NCI-H187 (cell line): ENCODE measurements at regions not wholly inside any gene's neighbourhood (a gene's known extent, or its start where the extent isn't known, plus 50 kb on each side); places are given as distances from the start of the nearest gene placed in this dataset.
A peak's percentile ranks its signal among the peaks of the same experiment; 100 is the strongest.
"Not testable (repeated sequence)": the region's sequence is repeated elsewhere in the genome, so short reads cannot be mapped to it uniquely, and the experiment has no call there.

Experiments used
- DNase-seq, 2 experiments: peaks; one replicate each; lab custom pipeline; 2025; lab: John Stamatoyannopoulos, UW

GRCh38 chr20:60170116-60170515 is 211.9 kb downstream of the CDH26 start:
- DNase-seq = no peak

DNA sequence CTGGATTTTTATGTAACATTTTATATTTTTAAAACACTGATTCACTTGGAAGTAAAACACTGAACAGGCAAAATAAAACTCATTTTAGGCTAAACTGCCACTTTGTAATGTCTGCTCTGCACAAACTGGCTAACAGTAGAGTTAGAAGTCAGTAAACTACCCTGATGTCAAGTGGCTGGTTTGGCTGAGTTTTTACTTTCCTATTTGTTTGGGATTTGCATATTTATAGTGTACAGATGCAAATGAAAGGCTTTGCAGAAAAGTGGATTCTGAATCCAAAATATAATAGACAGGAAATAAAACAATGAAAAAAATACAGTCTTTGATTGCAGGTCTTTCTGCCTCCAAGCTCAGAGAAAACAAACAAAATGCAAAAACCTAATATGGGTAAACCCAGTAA is 213.1 kb downstream of the CDH26 start:
- DNase-seq = no peak

- no peak for DNase-seq
Measured at GRCh38 chr20:60171738-60172137, 213.5 kb downstream of the CDH26 start.

- no peak for DNase-seq
Measured at GRCh38 chr20:60172346-60172984, 214.2 kb downstream of the CDH26 start.

DNA sequence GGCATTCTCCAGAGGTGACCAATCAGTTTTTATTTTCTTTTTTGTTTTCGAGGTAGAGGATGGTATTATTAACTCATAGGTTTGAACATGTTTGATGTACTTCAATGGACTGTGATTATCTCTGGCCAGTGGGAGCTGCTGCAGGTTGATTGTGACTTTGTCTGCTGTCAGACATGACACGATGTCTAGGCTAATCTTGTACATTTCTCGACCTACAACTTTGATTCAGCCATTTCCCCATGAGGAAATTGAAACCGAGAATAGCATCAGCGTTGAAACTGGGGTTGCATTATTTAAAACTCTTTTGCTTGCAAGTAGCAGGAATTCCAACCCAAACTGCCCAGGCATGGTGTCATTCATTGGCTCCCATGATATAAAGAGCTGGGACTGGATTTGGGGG is 218.9 kb downstream of the CDH26 start:
- DNase-seq = no peak

DNA sequence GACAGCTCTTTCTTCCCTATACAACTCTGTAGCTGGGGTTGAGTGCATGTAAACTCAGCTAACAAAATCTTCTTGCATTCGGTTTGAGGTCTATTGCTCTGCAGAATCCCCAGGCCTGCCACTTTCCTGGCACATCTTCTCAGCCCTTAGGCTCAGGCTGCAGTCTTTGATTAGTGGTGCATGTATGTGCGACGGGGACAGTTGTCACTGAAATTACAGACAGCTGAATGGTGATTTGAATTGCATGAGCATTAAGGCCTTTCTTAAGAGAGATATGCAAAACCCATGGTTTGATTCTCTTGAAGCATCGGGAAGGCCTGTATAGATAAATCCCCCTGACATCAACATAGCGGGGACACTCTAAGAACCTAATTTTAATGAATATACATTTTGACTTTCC is 222.8 kb downstream of the CDH26 start:
- DNase-seq = no peak

DNA sequence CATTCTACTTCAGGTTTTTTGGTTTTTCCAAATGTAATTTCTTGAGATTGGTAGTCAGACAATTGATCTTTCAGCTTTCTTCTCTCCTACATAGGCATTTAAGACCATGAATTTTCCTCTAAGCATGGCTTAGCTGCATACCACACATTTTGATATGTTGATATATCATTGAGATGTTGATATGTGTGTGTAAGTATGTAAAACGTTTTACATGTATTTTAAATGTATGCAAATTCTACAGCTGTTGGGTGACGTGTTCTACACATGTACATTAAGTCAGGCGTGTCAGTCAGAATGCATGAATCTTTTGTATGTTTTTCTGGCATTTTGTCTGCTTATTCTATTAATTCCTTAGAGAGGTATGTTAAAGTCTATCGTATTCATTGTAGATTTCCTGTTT is 228.2 kb downstream of the CDH26 start:
- DNase-seq = no peak

DNA sequence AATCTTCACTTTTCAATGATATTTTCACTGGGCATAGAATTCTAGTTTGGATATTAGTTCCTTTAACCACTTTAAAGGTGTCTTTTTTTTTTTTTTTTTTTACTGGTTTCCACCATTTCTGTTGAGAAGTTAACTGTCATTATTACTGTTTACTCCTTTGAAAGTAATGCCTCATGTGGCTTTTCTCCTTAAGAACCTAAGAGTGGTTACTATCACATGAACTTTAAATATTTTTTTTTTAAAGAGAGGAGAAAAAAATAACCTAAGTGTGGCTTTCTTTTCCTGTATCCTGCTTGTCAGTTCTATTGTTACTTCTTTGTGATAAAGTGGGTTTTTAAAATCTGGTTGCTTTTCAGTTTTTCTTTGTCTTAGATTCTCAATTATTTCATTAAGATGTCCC is 229.5 kb downstream of the CDH26 start:
- DNase-seq = no peak

GRCh38 chr20:60191014-60191413 is 232.8 kb downstream of the CDH26 start:
- no peak for DNase-seq

DNA sequence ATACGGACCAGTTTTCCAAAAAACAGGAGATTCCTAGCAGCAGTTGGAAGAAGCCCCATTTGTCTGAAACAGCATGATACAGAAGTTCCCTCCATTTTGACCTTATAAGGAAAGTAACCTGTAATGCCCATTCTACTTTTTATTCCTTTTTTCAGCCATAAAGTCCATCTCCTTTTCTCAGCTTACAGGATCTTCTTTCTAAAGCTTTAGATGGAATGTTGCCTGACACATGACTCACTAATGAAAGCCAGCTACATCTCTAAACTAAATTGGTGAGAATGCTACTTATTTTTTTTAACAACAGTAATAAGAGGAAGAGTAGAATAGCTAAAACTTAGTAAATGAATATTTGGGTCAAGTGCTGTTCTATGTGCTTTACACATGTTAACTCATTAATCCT is 234.1 kb downstream of the CDH26 start:
- DNase-seq = no peak

- DNase-seq = not testable (repeated sequence)
Measured at GRCh38 chr20:60199132-60199531, 240.9 kb downstream of the CDH26 start.

GRCh38 chr20:60199866-60200265 is 241.6 kb downstream of the CDH26 start:
- no peak for DNase-seq

DNA sequence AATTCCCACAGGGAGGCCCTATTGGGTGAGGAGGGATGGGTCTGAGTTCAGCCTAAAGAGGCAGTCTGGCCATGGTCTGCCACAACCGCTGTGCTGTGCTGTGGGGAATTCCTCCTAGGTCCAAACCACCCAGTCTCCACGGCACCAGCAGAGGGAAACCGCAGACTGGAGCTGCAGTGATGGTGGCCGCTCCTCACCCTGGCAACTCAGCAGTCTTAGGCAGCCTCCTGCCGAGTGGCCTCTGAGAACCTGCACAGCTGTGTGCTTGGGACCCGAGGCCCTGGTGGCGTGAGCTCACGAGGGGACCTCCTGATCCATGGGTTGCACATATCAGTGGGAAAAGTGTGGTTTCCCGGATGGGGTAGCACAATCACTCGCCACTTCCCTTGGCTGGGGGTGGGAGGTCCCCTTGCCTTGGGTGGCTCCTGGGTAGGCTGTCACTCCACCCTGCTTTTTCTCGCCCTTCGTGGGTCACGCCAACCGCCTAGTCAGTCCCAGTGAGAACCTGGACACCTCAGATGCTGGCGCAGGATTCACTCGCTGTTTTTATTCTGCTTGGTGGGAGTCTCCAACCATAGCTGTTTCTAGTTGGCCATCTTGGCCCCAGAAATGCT is 242.2 kb downstream of the CDH26 start:
- DNase-seq = no peak

DNA sequence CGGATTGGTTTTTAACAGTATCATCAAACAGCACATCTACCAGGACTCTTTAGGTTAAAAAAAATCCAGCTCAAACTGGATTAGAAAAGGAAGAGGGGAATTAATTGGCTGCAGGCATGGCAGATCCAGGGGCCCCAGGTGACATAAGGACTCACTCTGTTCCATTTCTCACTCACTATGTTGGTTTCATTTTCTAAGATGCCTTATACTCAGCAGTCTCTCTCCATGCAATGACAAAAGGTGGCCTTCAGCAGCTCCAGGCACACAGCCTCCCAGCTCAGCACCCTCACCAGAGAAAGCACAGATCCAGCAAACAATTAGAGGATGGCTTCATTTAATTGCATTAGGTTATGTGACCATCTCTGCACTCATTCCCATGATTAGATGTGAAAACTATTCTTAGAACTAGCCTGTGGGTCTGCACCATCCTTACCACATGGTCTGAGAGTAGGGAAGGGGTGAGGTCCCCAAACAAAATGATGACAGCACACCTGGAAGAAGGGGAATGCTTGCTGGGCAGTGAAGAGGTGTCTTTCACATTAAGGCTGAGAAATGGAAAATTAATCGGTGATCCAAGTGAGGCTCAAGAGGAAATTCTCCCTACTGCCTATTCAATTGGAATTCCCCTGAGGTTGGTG is 243.1 kb downstream of the CDH26 start:
- no peak for DNase-seq

DNA sequence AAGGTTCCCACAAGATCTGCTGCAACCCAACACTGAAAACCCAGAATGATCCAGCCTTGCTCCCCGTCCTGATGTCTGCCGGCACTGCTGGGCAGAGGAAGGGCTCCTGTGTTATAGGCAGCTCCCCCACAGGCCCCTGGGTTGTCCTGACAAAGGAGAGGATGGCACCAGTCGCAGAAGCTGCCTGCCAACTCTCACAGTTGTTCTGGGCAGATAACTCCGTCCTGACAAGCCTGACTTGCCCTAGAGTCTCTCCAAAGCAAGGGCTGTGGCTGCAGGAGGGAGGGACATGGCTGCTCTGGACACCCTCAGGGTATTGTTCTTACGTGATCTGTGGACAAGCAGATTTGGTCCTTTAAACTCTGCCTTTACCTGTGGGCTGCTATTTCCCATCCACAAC is 243.8 kb downstream of the CDH26 start:
- DNase-seq = no peak

- DNase-seq = no peak
Measured at GRCh38 chr20:60203451-60203850, 245.2 kb downstream of the CDH26 start.

GRCh38 chr20:60204601-60205000 is 246.4 kb downstream of the CDH26 start:
- no peak for DNase-seq

DNA sequence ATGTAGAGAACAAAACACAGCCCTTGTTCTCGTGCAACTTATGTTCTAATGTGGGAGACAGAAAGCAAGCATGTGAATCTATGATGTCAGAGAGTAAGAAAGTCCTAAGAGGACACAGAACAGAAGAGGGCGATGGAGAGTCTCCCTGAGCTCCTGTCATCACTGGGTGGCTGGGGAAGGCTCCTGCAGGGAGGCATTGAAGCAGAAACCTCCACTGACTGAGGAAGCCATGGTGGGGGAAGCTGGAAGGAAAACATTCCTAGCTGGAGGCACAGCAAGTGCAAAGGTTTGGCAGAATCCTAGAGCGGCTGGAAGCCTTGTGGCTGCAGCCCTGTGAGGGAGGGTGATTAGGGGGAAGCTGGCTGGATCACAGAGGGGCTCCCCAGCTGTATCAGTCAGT is 248.0 kb downstream of the CDH26 start:
- no peak for DNase-seq

DNA sequence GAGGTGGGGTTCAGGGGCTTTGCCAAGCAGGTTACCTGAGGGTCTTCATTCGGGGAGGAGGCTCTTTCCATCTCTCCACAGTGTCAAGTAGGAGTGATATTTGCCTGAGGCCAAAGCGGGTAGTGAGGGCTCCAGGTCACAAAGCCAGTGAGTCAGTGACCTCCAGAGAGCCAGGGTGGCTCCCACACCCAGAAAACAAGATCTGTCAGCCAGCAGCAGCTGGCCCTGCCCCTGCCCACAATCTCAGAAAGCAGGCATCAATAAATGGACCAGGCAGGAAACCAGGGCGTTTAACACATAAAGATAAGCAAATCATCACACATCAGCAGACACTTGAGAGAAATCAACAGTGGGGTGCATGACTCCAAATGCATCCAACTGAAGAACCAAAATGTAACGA is 250.8 kb downstream of the CDH26 start:
- no peak for DNase-seq

DNA sequence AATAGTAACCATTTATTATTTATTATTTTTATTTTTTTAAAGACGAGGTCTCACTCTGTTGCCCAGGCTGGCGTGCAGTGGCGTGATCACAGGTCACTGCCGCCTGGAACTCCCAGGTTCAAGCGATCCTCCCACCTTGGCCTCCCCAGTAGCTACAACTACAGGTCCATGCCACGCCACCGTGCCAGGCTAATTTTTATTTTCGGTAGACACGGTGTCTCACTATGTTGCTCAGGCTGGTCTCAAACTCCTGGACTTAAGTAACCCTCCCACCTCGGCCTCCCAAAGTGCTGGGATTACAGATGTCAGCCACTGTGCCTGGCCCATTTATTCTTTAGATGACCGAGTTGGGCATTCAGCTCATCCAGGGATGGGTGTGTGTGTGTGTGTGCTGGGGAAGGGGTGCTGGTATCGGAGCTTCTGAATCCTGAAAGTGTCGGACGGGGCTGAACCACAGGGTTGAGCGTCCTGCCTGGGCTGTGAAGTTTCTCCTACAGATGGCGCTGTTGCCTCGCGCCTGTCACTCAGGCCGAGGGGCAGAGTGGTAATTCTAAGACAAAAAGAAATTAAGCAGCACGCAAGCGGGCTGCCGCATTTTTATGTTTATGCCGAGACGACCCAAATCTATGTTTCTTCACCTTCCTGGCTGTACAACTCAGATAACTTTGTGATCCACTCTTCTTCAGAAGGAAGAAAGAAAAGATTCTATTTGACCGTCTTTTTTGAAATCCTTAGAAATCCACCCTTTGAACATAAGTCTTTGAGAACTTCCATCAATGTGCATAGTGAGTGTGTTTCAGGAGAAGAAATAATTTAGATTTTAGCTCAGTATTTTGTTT is 252.8 kb downstream of the CDH26 start:
- peak; percentile 68 to 70 for DNase-seq

DNA sequence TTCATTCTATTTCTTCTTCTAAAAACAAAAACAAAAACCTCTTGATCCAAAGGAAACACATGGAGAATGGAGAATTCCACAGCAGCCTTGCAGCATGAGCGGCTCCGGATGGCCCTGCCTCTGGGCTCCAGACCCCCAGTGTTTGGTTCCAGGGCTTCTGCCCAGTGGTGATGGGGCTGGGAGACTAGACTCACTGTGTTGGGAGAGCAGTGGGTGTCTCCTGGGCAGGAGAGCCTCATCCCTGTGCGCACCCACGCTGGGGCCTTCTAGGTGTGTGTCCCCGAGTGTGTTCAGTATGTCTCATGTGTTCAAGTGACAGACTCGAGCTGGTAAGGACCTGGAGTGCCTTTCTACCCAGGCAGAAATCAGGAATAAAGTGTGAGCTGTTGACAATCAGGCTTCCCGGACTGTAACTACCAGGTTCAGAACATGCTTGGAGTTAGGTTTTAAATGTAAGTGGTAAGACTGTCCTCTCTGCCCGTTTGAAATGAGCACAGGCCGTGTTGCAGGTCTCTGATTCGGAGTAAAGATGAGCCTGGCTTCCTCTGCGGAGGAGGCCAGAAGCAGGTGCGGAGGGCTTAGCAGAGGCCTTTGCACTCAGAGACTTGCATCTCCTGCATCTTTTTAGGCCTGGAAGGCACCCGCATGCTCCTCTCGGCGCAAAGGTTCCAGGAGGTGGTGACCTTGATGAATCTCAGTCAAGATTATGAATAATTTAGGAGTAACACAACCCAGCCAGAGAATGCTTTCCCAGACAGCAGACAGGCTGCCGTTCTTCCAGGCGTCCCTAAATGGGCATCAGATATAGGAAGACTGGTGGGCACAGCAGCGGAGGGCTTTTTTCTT is 253.6 kb downstream of the CDH26 start:
- DNase-seq = no peak

DNA sequence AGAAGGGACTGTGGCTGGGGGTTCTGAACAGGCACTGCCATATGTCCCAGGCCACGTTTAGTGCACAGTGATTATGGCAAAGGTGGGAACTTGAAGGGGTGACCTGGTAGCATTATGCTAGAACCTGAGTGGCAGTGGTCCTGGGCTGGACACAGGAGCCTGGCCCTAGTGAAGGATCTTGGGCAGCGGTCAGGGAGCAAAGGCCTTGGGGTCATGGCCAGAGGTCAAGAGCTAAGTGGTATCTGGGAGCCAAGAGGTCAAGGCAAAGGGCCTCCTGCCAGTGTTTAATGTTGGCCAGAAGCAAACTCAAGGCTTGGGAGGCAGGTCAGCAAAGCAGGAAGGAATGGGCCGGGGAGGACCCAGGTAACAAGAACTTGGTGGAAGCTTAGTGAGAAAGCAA is 254.5 kb downstream of the CDH26 start:
- no peak for DNase-seq
